ENCODE measurements at regions not wholly inside any gene's neighbourhood (a gene's known extent, or its start where the extent isn't known, plus 50 kb on each side); places are given as distances from the start of the nearest gene placed in this dataset.

DNA sequence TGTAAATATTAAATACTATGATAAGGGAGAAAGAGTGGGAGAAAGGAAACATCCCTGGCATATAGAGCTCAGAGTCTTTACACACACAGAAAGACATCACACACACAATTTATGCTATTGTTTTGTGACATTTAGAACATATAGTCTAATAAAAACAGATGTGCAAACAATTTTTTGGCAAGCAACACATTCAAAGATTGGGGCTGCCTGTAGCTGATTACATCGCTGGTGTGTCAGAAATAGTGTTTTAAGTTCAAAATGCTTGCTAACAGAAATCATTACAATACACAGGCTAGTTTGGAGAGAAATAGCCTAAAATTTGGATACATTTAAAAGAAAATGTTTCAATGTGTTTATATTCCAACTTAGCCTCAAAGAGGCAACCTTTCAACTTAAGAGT is 256.7 kb upstream of the NPVF start:
- no peak for DNase-seq (ENCODE audit: low spot score)
- ChIA-PET CTCF (no interaction called here), POLR2A (ENCODE audit: low non-redundant PET) (no interaction called here)
- Histone ChIP-seq H3K27me3 (replicated peaks; ENCODE audit: insufficient read depth, low read depth, low read length, poor library complexity) (peaks cover 52% of the 10 kb centered on the region), H3K9me3 (ENCODE audit: low read depth, low read length, poor library complexity, severe bottlenecking) (no peaks in the 10 kb centered on the region), H3K36me3 (ENCODE audit: insufficient read depth, low read length, poor library complexity, severe bottlenecking) (no peaks in the 10 kb centered on the region), H3K27ac (ENCODE audit: low read depth, low read length, poor library complexity, severe bottlenecking) (no peak overlapping the region), H3K4me3 (ENCODE audit: low read depth, low read length, poor library complexity, severe bottlenecking) (no peak overlapping the region), H3K4me1 (ENCODE audit: insufficient read depth, low read length, poor library complexity, severe bottlenecking) (no peaks in the 10 kb centered on the region)
- intact Hi-C loops (cut with micrococcal nuclease; ENCODE audit: unreplicated experiment) = no loop called here
- TF ChIP-seq, protein P1, sequence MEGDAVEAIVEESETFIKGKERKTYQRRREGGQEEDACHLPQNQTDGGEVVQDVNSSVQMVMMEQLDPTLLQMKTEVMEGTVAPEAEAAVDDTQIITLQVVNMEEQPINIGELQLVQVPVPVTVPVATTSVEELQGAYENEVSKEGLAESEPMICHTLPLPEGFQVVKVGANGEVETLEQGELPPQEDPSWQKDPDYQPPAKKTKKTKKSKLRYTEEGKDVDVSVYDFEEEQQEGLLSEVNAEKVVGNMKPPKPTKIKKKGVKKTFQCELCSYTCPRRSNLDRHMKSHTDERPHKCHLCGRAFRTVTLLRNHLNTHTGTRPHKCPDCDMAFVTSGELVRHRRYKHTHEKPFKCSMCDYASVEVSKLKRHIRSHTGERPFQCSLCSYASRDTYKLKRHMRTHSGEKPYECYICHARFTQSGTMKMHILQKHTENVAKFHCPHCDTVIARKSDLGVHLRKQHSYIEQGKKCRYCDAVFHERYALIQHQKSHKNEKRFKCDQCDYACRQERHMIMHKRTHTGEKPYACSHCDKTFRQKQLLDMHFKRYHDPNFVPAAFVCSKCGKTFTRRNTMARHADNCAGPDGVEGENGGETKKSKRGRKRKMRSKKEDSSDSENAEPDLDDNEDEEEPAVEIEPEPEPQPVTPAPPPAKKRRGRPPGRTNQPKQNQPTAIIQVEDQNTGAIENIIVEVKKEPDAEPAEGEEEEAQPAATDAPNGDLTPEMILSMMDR (conservative IDR thresholded peaks at IDR 0.05; ENCODE audit: low read depth, low read length) = no peak
- no peak for TF ChIP-seq EZH2 (IDR thresholded peaks at IDR 0.05; ENCODE audit: borderline replicate concordance, low read depth, low read length, poor library complexity, severe bottlenecking)
- BruUV-seq (replicated peaks) = no TSS peak

DNA sequence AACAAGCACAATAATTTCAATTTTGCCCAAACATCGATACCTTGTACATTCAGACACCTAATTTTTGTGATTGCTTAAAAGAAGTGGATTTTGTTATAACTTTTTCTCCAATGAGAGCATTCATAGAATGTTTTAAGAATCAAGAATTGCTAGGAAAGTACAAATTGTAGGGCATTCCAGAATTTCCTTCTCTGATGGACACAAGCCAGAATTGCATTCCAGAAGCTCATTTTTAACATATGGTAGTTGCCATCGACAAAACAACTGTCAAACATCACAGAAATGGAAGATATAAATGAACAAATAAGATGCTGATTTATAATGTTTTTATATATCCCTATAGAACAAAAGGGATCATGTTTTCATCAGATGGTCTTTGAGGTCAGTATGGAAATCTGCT is 258.4 kb upstream of the NPVF start:
- CTCF ChIA-PET = no interaction called here

DNA sequence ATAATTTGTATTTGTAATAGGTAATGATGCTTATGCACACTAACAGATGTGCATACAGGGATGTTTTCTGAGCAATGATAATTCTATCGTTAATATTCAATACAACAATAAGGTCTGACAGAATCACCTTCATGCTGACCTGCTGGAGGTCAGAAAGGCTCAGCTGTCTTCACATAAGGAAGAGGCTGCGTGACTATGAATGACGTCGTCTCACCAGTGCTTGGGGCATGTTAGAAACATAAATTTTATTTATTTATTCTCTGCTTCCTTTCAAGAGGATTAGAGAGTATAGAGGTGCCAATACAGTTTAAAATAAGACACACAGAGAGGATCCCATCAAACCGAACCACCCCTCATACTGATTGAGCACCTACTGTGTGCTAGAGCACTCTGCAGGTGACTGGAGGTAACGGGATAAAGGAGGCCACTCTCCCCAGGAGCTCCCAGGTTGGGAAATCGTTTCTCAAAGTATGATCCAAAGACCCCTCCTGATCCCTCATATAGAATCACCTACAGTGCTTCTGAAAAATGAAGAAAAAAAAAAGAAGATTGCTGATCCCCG is 265.6 kb upstream of the NPVF start:
- Histone ChIP-seq H3K27ac (ENCODE audit: low read depth, low read length, poor library complexity, severe bottlenecking) (no peak overlapping the region), H3K9me3 (ENCODE audit: low read depth, low read length, poor library complexity, severe bottlenecking) (no peaks in the 10 kb centered on the region), H3K27me3 (replicated peaks; ENCODE audit: insufficient read depth, low read depth, low read length, poor library complexity) (peaks cover 9% of the 10 kb centered on the region), H3K36me3 (ENCODE audit: insufficient read depth, low read length, poor library complexity, severe bottlenecking) (no peaks in the 10 kb centered on the region), H3K4me3 (ENCODE audit: low read depth, low read length, poor library complexity, severe bottlenecking) (no peak overlapping the region), H3K4me1 (ENCODE audit: insufficient read depth, low read length, poor library complexity, severe bottlenecking) (no peaks in the 10 kb centered on the region)
- POLR2A ChIA-PET (ENCODE audit: low non-redundant PET) = no interaction called here
- CTCF ChIA-PET = no interaction called here
- intact Hi-C loops (cut with micrococcal nuclease; ENCODE audit: unreplicated experiment) = no loop called here
- BruUV-seq (replicated peaks) = no TSS peak
- no peak for DNase-seq (ENCODE audit: low spot score)
- TF ChIP-seq, protein P1 (conservative IDR thresholded peaks at IDR 0.05; ENCODE audit: low read depth, low read length) = no peak
- no peak for TF ChIP-seq EZH2 (IDR thresholded peaks at IDR 0.05; ENCODE audit: borderline replicate concordance, low read depth, low read length, poor library complexity, severe bottlenecking)

More for the DNA sequence above, 258.4 kb upstream of the NPVF start:
- POLR2A ChIA-PET (ENCODE audit: low non-redundant PET) = no interaction called here
- no peak for TF ChIP-seq EZH2 (IDR thresholded peaks at IDR 0.05; ENCODE audit: borderline replicate concordance, low read depth, low read length, poor library complexity, severe bottlenecking)
- TF ChIP-seq, protein P1 (conservative IDR thresholded peaks at IDR 0.05; ENCODE audit: low read depth, low read length) = no peak
- Histone ChIP-seq H3K4me3 (ENCODE audit: low read depth, low read length, poor library complexity, severe bottlenecking) (no peak overlapping the region), H3K4me1 (ENCODE audit: insufficient read depth, low read length, poor library complexity, severe bottlenecking) (no peaks in the 10 kb centered on the region), H3K27me3 (replicated peaks; ENCODE audit: insufficient read depth, low read depth, low read length, poor library complexity) (peaks cover 54% of the 10 kb centered on the region), H3K9me3 (ENCODE audit: low read depth, low read length, poor library complexity, severe bottlenecking) (no peaks in the 10 kb centered on the region), H3K27ac (ENCODE audit: low read depth, low read length, poor library complexity, severe bottlenecking) (no peak overlapping the region), H3K36me3 (ENCODE audit: insufficient read depth, low read length, poor library complexity, severe bottlenecking) (no peaks in the 10 kb centered on the region)
- no TSS peak for BruUV-seq (replicated peaks)
- DNase-seq (ENCODE audit: low spot score) = no peak
- intact Hi-C loops (cut with micrococcal nuclease; ENCODE audit: unreplicated experiment) = no loop called here
